PFSK-1 (cell line): ENCODE measurements at regions not wholly inside any gene's neighbourhood (a gene's known extent, or its start where the extent isn't known, plus 50 kb on each side); places are given as distances from the start of the nearest gene placed in this dataset.

Experiments used
- FOXP2 ChIP-seq: optimal IDR thresholded peaks from 2 replicates; pipeline ENCODE3; 2011; ENCODE audit warnings: borderline replicate concordance, control low read depth, inconsistent platforms; ENCODE audit not compliant: insufficient read depth; ENCODE audit errors: extremely low read length, extremely low read depth
- POLR2AphosphoS5 ChIP-seq: IDR thresholded peaks from 2 replicates; pipeline ENCODE4 v1.6.1; 2012; ENCODE audit warnings: low read depth, mild to moderate bottlenecking, control low read depth, low read length, moderate library complexity
- SIN3A ChIP-seq: IDR thresholded peaks from 2 replicates; pipeline ENCODE4 v1.6.1; 2012; ENCODE audit warnings: mild to moderate bottlenecking, low read length, moderate library complexity, borderline replicate concordance; ENCODE audit not compliant: insufficient read depth
- TAF1 ChIP-seq: IDR thresholded peaks from 2 replicates; pipeline ENCODE4 v1.6.1; 2012; ENCODE audit warnings: low read length, control low read depth, borderline replicate concordance; ENCODE audit not compliant: insufficient read depth
- TF ChIP-seq, protein P1 (sequence below), 2 experiments: IDR thresholded peaks; 2 replicates each; pipeline versions ENCODE4 v1.6.1 to v1.8.0; 2011 to 2012; ENCODE audit warnings: low read depth in 2 of 2, low read length in 2 of 2, control low read depth in 1 of 2, inconsistent platforms in 1 of 2, mild to moderate bottlenecking in 1 of 2, moderate library complexity in 1 of 2; ENCODE audit not compliant: insufficient read depth in 1 of 2

DNA sequence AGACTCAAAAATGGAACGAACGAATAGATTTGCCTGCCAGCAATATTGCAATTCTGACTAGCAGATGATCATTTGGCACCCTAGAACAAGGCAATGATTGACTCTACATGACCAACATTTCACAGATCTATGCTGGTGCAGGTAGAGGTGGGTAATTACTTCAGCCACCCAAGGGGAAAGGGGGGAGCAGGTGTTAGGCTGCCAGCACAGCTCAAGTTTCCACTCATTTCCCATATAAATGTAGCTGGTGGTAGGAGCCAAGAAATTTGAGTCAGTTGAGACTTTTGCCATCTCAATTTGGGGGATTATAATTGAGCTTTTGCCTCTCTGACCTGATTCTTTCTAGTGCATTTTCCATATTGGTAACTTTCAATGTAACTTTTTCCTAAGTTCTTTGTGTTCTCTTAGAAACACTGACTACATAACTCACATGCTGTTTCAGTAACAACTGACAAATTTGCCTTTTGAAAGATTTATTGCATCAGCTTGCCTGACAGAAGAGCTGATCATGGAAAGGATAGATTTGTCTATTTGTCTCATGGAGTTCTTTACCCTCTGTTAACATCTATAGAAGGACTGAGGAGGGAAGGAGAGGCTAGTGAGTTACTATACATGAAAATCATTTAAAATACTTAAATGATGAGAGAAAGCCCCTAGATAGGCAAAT lies 902.5 kb downstream of the ZPLD1 start:
- TF ChIP-seq, protein P1, sequence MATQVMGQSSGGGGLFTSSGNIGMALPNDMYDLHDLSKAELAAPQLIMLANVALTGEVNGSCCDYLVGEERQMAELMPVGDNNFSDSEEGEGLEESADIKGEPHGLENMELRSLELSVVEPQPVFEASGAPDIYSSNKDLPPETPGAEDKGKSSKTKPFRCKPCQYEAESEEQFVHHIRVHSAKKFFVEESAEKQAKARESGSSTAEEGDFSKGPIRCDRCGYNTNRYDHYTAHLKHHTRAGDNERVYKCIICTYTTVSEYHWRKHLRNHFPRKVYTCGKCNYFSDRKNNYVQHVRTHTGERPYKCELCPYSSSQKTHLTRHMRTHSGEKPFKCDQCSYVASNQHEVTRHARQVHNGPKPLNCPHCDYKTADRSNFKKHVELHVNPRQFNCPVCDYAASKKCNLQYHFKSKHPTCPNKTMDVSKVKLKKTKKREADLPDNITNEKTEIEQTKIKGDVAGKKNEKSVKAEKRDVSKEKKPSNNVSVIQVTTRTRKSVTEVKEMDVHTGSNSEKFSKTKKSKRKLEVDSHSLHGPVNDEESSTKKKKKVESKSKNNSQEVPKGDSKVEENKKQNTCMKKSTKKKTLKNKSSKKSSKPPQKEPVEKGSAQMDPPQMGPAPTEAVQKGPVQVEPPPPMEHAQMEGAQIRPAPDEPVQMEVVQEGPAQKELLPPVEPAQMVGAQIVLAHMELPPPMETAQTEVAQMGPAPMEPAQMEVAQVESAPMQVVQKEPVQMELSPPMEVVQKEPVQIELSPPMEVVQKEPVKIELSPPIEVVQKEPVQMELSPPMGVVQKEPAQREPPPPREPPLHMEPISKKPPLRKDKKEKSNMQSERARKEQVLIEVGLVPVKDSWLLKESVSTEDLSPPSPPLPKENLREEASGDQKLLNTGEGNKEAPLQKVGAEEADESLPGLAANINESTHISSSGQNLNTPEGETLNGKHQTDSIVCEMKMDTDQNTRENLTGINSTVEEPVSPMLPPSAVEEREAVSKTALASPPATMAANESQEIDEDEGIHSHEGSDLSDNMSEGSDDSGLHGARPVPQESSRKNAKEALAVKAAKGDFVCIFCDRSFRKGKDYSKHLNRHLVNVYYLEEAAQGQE (IDR thresholded peaks at IDR 0.05; ENCODE audit: insufficient read depth in 1 of 2, low read depth in 2 of 2, low read length in 2 of 2) = no peak
- TF ChIP-seq POLR2AphosphoS5 = no peak
- TF ChIP-seq TAF1 = no peak
- TF ChIP-seq SIN3A = no peak
- no peak for TF ChIP-seq FOXP2
